Loucy (cell line): ENCODE measurements at regions not wholly inside any gene's neighbourhood (a gene's known extent, or its start where the extent isn't known, plus 50 kb on each side); places are given as distances from the start of the nearest gene placed in this dataset.

ENCODE experiments used
- H2AFZ ChIP-seq: fragments of 200-600 bp; sonication (generic); 2 replicates; pipeline ENCODE4 v1.6.0; 2016; ENCODE audit warnings: antibody characterized with exemption, mild to moderate bottlenecking, low read length, moderate library complexity
- H3F3A ChIP-seq: fragments of 200-600 bp; 2 replicates; pipeline ENCODE4 v1.6.0; 2016; ENCODE audit warnings: antibody characterized with exemption, low read depth, mild to moderate bottlenecking
- H3K27me3 ChIP-seq: fragments of 200-600 bp; sonication (generic); 2 replicates; pipeline ENCODE4 v1.6.1; 2014; ENCODE audit warnings: low read length, mild to moderate bottlenecking; ENCODE audit not compliant: insufficient read depth, poor library complexity, severe bottlenecking
- H3K36me3 ChIP-seq: fragments of 200-600 bp; sonication (generic); 2 replicates; pipeline ENCODE4 v1.6.1; 2016; ENCODE audit warnings: low read length; ENCODE audit not compliant: insufficient read depth
- H3K4me1 ChIP-seq: fragments of 200-600 bp; sonication (generic); 2 replicates; pipeline ENCODE4 v1.5.1; 2014; ENCODE audit warnings: low read length, mild to moderate bottlenecking; ENCODE audit not compliant: insufficient read depth, poor library complexity, severe bottlenecking
- H3K4me2 ChIP-seq: fragments of 200-600 bp; sonication (generic); 2 replicates; pipeline ENCODE4 v1.6.0; 2014; ENCODE audit warnings: antibody characterized with exemption, low read length, low read depth, mild to moderate bottlenecking; ENCODE audit not compliant: poor library complexity, severe bottlenecking
- H3K4me3 ChIP-seq: fragments of 200-600 bp; sonication (generic); 2 replicates; pipeline ENCODE4 v1.5.1; 2014; ENCODE audit warnings: low read length, mild to moderate bottlenecking, mixed read lengths; ENCODE audit not compliant: poor library complexity, severe bottlenecking
- H3K79me2 ChIP-seq: fragments of 200-600 bp; sonication (generic); 2 replicates; pipeline ENCODE4 v1.6.1; 2014; ENCODE audit warnings: low read length; ENCODE audit not compliant: insufficient read depth
- H3K9ac ChIP-seq: fragments of 200-600 bp; sonication (generic); 2 replicates; pipeline ENCODE4 v1.6.0; 2014; ENCODE audit warnings: mild to moderate bottlenecking, low read depth, low read length, moderate library complexity; ENCODE audit not compliant: poor library complexity, severe bottlenecking
- H3K9me2 ChIP-seq: fragments of 200-600 bp; sonication (generic); replicated peaks from 2 replicates; pipeline ENCODE4 v1.6.1; 2016; ENCODE audit warnings: low read depth, low read length, mixed read lengths
- H3K9me3 ChIP-seq: fragments of 200-600 bp; sonication (generic); 2 replicates; pipeline ENCODE4 v1.6.1; 2014; ENCODE audit warnings: mild to moderate bottlenecking, antibody characterized with exemption, low read length, low read depth; ENCODE audit not compliant: insufficient read depth
- H4K20me1 ChIP-seq: fragments of 200-600 bp; sonication (generic); 2 replicates; pipeline ENCODE4 v1.6.0; 2014; ENCODE audit warnings: antibody characterized with exemption, low read length, mild to moderate bottlenecking; ENCODE audit not compliant: insufficient read depth, poor library complexity, severe bottlenecking
- CTCF ChIP-seq: fragments of 200-600 bp; sonication (generic); conservative IDR thresholded peaks from 2 replicates; pipeline ENCODE4 v1.5.1; 2014; ENCODE audit warnings: mild to moderate bottlenecking, antibody characterized with exemption, low read length
- EZH2phosphoT487 ChIP-seq: fragments of 200-600 bp; IDR thresholded peaks from 2 replicates; pipeline ENCODE4 v1.6.1; 2018; ENCODE audit warnings: antibody characterized with exemption, mild to moderate bottlenecking, moderate library complexity, borderline replicate concordance

GRCh38 chr6:18045507-18045906, 58.1 kb upstream of the KIF13A start:
- Histone ChIP-seq H3K27me3 (no peaks in the 10 kb centered on the region), H3F3A (no peaks in the 10 kb centered on the region), H3K9ac (no peak overlapping the region), H3K36me3 (no peaks in the 10 kb centered on the region), H3K9me2 (no peaks in the 10 kb centered on the region), H3K4me2 (no peak overlapping the region), H2AFZ (no peak overlapping the region), H4K20me1 (no peaks in the 10 kb centered on the region), H3K4me3 (no peak overlapping the region), H3K9me3 (no peaks in the 10 kb centered on the region), H3K4me1 (no peaks in the 10 kb centered on the region), H3K79me2 (no peaks in the 10 kb centered on the region)
- no peak for TF ChIP-seq CTCF
- no peak for TF ChIP-seq EZH2phosphoT487

- no peaks in the 10 kb centered on the region for H3K27me3 ChIP-seq
Observed at GRCh38 chr6:18044108-18044783, 56.8 kb upstream of the KIF13A start.

GRCh38 chr6:18042536-18043145, 55.2 kb upstream of the KIF13A start:
- no peak overlapping the region for H3K4me3 ChIP-seq
- no peaks in the 10 kb centered on the region for H3K36me3 ChIP-seq
- H3K4me1 ChIP-seq, result no peaks in the 10 kb centered on the region
- H2AFZ ChIP-seq, result peak overlapping the region; percentile 43; the same call in 1 of the 2 replicates
- no peak overlapping the region for H3K9ac ChIP-seq
- H3K27me3 ChIP-seq, result no peaks in the 10 kb centered on the region
- no peaks in the 10 kb centered on the region for H4K20me1 ChIP-seq
- H3F3A ChIP-seq, result no peaks in the 10 kb centered on the region
- no peaks in the 10 kb centered on the region for H3K79me2 ChIP-seq
- H3K4me2 ChIP-seq, result no peak overlapping the region
- no peak for TF ChIP-seq CTCF
- no peak for TF ChIP-seq EZH2phosphoT487
- no peaks in the 10 kb centered on the region for H3K9me3 ChIP-seq
- H3K9me2 ChIP-seq, result no peaks in the 10 kb centered on the region

More at GRCh38 chr6:18044108-18044783, 56.8 kb upstream of the KIF13A start:
- Histone ChIP-seq H3K4me1 (no peaks in the 10 kb centered on the region), H3K9me3 (no peaks in the 10 kb centered on the region), H3K9me2 (no peaks in the 10 kb centered on the region), H3K4me2 (no peak overlapping the region), H3K9ac (no peak overlapping the region), H3K79me2 (no peaks in the 10 kb centered on the region), H2AFZ (0 out of 2 replicates have a peak overlapping the region, but pooled peaks have one; percentile 36), H4K20me1 (no peaks in the 10 kb centered on the region), H3K36me3 (no peaks in the 10 kb centered on the region), H3K4me3 (no peak overlapping the region), H3F3A (no peaks in the 10 kb centered on the region)
- TF ChIP-seq CTCF (no peak), EZH2phosphoT487 (no peak)
